DOHH2 (cell line): ENCODE measurements at regions not wholly inside any gene's neighbourhood (a gene's known extent, or its start where the extent isn't known, plus 50 kb on each side); places are given as distances from the start of the nearest gene placed in this dataset.

Experiments used
- H3F3A ChIP-seq: fragments of 200-600 bp; sonication (generic), shearing (Covaris generic); 2 replicates; pipeline ENCODE4 v1.6.0; 2016; ENCODE audit warnings: antibody characterized with exemption, mild to moderate bottlenecking; ENCODE audit not compliant: control insufficient read depth, insufficient read depth
- H3K27ac ChIP-seq: fragments of 200-600 bp; sonication (generic); 2 replicates; pipeline ENCODE4 v1.5.1; 2014; ENCODE audit warnings: low read depth, mild to moderate bottlenecking, low read length, moderate library complexity
- H3K27me3 ChIP-seq: fragments of 200-600 bp; sonication (generic); 2 replicates; pipeline ENCODE4 v1.6.1; 2014; ENCODE audit warnings: mild to moderate bottlenecking, low read length, mixed read lengths; ENCODE audit not compliant: control insufficient read depth
- H3K36me3 ChIP-seq: fragments of 200-600 bp; sonication (generic); 2 replicates; pipeline ENCODE4 v1.6.1; 2014; ENCODE audit warnings: mild to moderate bottlenecking, low read length, moderate library complexity, mixed read lengths; ENCODE audit not compliant: control insufficient read depth
- H3K4me1 ChIP-seq: fragments of 200-600 bp; sonication (generic); 2 replicates; pipeline ENCODE4 v1.6.1; 2014; ENCODE audit warnings: mild to moderate bottlenecking, low read length, mixed read lengths; ENCODE audit not compliant: control insufficient read depth
- H3K4me2 ChIP-seq: fragments of 200-600 bp; sonication (generic); 2 replicates; pipeline ENCODE4 v1.6.0; 2014; ENCODE audit warnings: mild to moderate bottlenecking, low read length, moderate library complexity
- H3K4me3 ChIP-seq: fragments of 200-600 bp; sonication (generic); 2 replicates; pipeline ENCODE4 v1.5.1; 2014; ENCODE audit warnings: mild to moderate bottlenecking, low read length, mixed read lengths
- H3K79me2 ChIP-seq: fragments of 200-600 bp; sonication (generic); 2 replicates; pipeline ENCODE4 v1.6.1; 2014; ENCODE audit warnings: mild to moderate bottlenecking, low read length, mixed read lengths; ENCODE audit not compliant: control insufficient read depth
- H3K9me2 ChIP-seq: fragments of 200-600 bp; sonication (generic); replicated peaks from 2 replicates; pipeline ENCODE4 v1.6.1; 2014; ENCODE audit warnings: mild to moderate bottlenecking, low read length, mixed read lengths; ENCODE audit not compliant: control insufficient read depth
- H3K9me3 ChIP-seq: fragments of 200-600 bp; sonication (generic); 2 replicates; pipeline ENCODE4 v1.6.1; 2014; ENCODE audit warnings: antibody characterized with exemption, low read length, mixed read lengths; ENCODE audit not compliant: control insufficient read depth, insufficient read depth
- H4K20me1 ChIP-seq: fragments of 200-600 bp; sonication (generic); 2 replicates; pipeline ENCODE4 v1.6.0; 2014; ENCODE audit warnings: low read depth, mild to moderate bottlenecking, antibody characterized with exemption, low read length, moderate library complexity; ENCODE audit not compliant: control insufficient read depth, insufficient read depth
- CTCF ChIP-seq: fragments of 200-600 bp; sonication (generic); IDR thresholded peaks from one replicate; pipeline ENCODE4 v1.5.1; 2014; ENCODE audit warnings: antibody characterized with exemption, mild to moderate bottlenecking, low read depth, low read length; ENCODE audit not compliant: poor library complexity, severe bottlenecking
- EZH2phosphoT487 ChIP-seq: fragments of 200-600 bp; sonication (generic); IDR thresholded peaks from 2 replicates; pipeline ENCODE4 v1.6.1; 2017; ENCODE audit warnings: borderline replicate concordance, mild to moderate bottlenecking, antibody characterized with exemption, low read length, moderate library complexity, mixed read lengths

- Histone ChIP-seq H3K27me3 (no peaks in the 10 kb centered on the region), H3K27ac (peak overlapping the region; percentile 49), H3K4me2 (peak overlapping the region; percentile 58), H3K4me1 (peaks cover 70% of the 10 kb centered on the region), H3K9me3 (no peaks in the 10 kb centered on the region), H3K36me3 (no peaks in the 10 kb centered on the region; the same call in 1 of the 2 replicates), H3K79me2 (no peaks in the 10 kb centered on the region), H3K4me3 (no peak overlapping the region), H3F3A (peaks cover 8% of the 10 kb centered on the region; the same call in 1 of the 2 replicates), H3K9me2 (no peaks in the 10 kb centered on the region), H4K20me1 (no peaks in the 10 kb centered on the region)
- TF ChIP-seq CTCF = no peak
- TF ChIP-seq EZH2phosphoT487 = no peak
Observed at GRCh38 chr11:59266491-59266890, 53.8 kb upstream of the MPEG1 start.

GRCh38 chr11:59265735-59266134, 53.0 kb upstream of the MPEG1 start:
- Histone ChIP-seq H3K4me2 (no peak overlapping the region), H3K36me3 (no peaks in the 10 kb centered on the region; the same call in 1 of the 2 replicates), H3K79me2 (no peaks in the 10 kb centered on the region), H3K9me2 (no peaks in the 10 kb centered on the region), H3K4me1 (peaks cover 63% of the 10 kb centered on the region), H3K4me3 (no peak overlapping the region), H3F3A (0 out of 2 replicates have a peak, but pooled peaks cover 3% of the 10 kb centered on the region), H3K9me3 (no peaks in the 10 kb centered on the region), H4K20me1 (no peaks in the 10 kb centered on the region), H3K27ac (no peak overlapping the region), H3K27me3 (no peaks in the 10 kb centered on the region)
- no peak for TF ChIP-seq CTCF
- TF ChIP-seq EZH2phosphoT487 = no peak

- Histone ChIP-seq H3K9me2 (no peaks in the 10 kb centered on the region), H3K4me3 (no peak overlapping the region), H3K9me3 (no peaks in the 10 kb centered on the region), H3K36me3 (no peaks in the 10 kb centered on the region; the same call in 1 of the 2 replicates), H3K4me2 (no peak overlapping the region), H3K79me2 (no peaks in the 10 kb centered on the region), H4K20me1 (no peaks in the 10 kb centered on the region), H3K27me3 (no peaks in the 10 kb centered on the region), H3K27ac (no peak overlapping the region), H3K4me1 (peaks cover 61% of the 10 kb centered on the region), H3F3A (0 out of 2 replicates have a peak, but pooled peaks cover under 1% of the 10 kb centered on the region)
- TF ChIP-seq EZH2phosphoT487 = no peak
- no peak for TF ChIP-seq CTCF
Observed at GRCh38 chr11:59264736-59265135, 52.0 kb upstream of the MPEG1 start.
